IPS-NIHi11 (cell line): ENCODE measurements at regions not wholly inside any gene's neighbourhood (a gene's known extent, or its start where the extent isn't known, plus 50 kb on each side); places are given as distances from the start of the nearest gene placed in this dataset.

Source experiments
- DNase-seq: peaks from one replicate; pipeline ENCODE4 v3.0.0; 2012; ENCODE audit warnings: mixed read lengths, low spot score

- DNase-seq, result no peak
Observed at GRCh38 chr17:79396696-79397095, 214.2 kb downstream of the RBFOX3 start.

DNA sequence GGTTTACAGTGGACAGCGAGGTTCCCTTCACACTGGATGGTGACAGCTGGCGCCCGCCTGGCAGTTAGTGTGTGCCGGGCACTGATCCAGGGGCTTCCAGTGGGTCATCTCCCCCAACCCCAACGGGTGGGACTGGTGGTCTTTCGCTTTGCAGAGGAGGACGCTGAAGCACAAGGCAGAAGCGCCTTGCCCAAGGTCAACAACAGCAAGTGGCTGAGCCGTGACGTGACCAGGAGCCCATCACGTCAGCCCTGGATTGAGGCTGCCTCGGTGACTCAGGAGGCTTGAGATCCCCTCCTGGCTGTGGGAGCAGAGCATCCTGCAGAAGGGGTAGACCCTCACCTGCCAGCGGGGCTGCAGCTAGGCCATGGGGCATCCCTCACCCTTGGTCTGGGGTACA lies 215.3 kb downstream of the RBFOX3 start:
- DNase-seq, result no peak

DNA sequence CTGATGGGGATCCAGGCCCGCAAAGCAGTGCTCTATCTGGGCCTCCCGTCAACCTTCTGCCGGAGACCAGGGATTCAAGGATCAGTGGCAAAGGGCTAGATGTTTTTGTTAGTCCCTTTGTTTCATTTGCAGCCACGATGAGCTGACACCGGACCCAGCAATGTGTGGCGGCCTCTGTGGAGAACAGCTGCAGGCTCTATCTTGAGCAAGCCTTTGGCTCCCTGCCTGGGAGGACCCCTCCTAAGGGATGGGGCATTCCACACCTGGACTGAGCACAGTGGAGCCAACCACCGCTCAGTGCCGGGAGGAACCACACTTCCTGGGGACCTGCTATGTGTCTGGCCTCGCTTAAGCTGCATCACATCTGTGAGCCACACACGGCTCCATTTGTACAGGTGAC lies 215.8 kb downstream of the RBFOX3 start:
- no peak for DNase-seq

DNA sequence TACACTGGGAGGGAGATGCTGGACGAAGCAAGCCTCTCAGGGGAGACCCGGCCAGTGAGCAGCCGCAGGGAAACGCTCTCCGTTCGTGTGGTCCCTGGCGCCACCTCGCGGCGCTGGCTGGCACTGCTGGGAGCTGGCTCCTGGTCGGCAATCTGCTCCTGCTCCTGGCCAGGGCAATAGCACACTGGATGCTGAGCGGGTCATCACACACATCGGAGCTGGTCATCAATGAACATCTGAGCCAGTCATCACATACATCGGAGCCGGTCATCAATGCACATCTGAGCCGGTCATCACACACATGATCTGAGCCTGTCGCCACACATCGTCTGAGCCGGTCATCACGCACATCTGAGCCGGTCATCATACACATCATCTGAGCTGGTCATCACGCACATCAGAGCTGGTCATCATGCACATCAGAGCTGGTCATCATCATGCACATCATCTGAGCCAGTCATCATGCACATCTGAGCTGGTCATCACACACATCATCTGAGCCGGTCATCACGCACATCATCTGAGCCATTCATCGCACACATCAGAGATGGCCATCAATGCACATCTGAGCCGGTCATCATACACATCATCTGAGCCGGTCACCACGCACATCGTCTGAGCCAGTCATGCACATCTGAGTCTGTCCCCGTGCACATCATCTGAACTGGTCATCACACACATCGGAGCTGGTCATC lies 217.3 kb downstream of the RBFOX3 start:
- peak; percentile 95 for DNase-seq

- no peak for DNase-seq
Observed at GRCh38 chr17:79392598-79392997, 218.3 kb downstream of the RBFOX3 start.

GRCh38 chr17:79391376-79392233 lies 219.2 kb downstream of the RBFOX3 start:
- DNase-seq, result peak; percentile 90

DNA sequence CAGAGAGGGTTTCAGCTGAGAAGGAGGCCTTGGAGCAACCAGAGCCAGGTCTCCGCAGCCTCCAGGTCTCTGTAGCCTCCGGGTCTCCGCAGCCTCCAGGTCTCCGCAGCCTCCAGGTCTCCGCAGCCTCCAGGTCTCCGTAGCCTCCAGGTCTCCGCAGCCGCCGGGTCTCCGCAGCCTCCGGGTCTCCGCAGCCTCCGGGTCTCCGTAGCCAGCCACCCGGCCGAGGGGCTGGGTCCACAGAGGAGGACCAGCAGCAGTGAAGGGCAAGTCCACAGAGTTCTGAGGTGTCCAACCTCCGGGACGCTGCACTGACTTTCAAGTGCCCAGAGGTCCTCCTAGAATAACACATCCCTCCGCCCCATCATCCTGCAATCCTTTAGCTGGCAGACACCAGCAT lies 221.0 kb downstream of the RBFOX3 start:
- no peak for DNase-seq

DNA sequence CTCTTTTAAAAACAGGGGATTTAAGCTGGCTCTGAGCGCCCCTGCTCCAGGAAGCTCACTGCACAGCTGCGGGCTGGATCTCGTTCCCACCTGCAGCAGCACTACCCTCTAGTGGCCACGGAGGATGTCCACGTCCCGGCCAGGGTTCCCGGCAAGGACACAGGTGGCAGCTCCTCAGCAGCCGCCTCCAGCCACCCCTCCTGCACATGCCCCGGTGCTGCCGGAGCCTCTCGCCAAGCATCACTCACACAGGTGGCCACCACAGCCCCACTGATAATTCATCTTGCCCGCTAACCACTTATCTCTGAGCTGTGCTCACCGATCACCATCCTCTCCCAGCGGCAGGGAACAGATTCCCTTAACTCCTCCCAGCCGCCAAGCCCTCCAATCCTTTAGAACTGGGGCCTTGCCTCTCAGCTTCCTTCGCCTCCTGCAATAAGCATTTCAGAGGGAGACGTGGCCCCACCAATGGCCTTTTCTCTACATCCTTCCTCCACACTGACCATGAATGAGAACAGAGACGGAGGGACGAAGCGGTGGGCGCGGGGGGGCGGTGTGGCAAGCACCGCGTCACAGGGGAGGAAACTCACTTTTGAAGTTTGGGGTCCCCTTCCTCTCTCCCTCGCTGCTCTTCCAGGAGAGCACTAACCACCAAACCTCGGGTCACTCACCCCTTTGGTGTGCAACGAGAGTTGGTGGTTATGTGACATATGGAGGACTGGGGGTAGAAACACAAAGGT lies 222.1 kb downstream of the RBFOX3 start:
- peak; percentile 90 for DNase-seq

DNA sequence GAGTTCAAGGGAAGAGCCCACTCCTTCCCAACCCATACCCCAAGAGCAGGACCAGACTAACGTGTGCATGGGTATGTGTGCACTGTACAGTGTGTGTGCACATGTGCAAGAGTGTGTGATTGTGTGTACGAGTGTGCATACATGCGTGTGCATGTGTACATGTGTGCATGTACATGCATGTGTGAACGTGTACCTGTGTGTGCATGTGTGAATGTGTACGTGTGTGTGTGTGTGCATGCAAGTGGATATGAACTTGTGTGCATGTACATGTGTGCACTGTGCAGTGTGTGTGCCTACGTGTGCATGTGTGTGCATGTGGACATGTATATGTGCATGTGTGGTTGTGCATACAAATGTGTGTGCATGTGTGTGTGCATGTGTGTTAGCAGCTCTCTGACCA lies 223.1 kb downstream of the RBFOX3 start:
- DNase-seq, result no peak

- no peak for DNase-seq
Observed at GRCh38 chr17:79385962-79386563, 224.8 kb downstream of the RBFOX3 start.

GRCh38 chr17:79382313-79382712 lies 228.5 kb downstream of the RBFOX3 start:
- no peak for DNase-seq

GRCh38 chr17:79379700-79380445 lies 231.0 kb downstream of the RBFOX3 start:
- DNase-seq, result no peak

DNA sequence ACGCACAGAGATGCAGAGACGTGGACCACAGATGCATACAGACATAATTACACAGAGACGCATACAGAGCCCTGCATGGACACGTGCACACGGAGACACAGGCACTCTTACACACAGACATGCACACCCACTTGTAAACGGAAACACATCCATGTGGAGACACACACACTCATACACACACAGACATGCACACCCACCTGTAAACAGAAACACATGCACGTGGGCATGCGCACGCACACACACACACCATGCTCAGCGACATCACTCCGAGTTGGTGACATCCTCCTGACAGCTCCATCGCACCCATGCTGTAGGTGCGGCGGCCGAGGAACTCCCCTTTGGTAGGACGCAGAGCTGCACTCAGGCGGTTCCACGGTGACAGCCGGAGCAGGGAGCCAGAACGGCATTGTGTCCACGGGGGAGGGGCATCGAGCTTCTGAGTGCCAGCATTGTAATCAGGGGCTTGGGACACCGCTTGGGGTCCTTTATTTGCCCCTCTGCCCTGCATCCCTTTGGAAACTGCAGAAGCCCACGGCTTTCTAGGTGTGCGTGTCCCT lies 233.5 kb downstream of the RBFOX3 start:
- DNase-seq, result no peak

GRCh38 chr17:79374807-79375206 lies 236.0 kb downstream of the RBFOX3 start:
- DNase-seq, result no peak

DNA sequence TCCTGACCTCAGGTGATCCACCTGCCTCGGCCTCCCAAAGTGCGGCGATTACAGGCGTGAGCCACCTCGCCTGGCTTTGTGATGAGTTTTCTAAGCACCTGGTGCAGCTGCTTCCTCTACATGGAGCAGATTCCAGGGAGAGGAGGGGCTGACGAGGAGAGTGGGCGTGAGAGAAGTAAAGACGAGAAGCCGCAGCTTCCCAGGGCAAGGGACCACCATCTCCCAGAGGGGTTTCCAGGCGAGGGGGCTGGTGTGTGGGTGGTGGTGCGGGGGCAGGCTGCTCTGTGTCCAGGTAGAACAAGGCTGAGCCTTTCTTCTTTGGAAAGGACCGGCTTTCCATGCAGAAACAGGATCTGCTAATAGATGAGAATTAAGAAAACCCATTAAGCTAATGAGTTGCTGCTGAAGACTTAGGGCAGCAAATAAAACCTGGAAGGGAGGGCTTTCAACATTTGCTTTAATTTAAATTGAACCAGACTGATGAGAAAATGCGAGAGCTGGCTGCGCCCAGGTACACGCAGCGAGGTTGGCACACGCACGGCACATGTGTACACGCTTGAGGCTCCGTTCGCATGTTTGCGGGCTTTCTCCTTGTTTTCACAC lies 236.7 kb downstream of the RBFOX3 start:
- DNase-seq, result peak; percentile 59

GRCh38 chr17:79372470-79373238 lies 238.2 kb downstream of the RBFOX3 start:
- DNase-seq, result no peak

DNA sequence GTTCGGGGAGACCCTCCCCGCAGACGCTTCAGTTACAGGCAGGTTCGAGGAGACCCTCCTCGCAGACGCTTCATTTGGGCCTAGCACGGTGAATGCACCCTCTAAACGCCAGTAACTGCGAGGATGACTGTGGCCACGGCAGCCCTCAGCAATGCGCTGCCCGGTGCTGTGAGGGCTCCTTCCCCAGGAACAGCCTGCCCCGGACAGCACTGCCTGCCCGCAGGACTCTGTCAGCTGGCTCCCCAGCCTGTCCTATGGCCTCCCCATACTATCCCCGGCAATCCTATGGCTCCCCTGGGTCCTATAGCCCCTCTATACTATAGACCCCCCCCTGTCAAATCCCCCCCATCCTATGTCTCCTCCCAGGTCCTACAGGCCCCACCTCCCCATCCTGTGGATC lies 238.9 kb downstream of the RBFOX3 start:
- no peak for DNase-seq

- no peak for DNase-seq
Observed at GRCh38 chr17:79370594-79370993, 240.3 kb downstream of the RBFOX3 start.

DNA sequence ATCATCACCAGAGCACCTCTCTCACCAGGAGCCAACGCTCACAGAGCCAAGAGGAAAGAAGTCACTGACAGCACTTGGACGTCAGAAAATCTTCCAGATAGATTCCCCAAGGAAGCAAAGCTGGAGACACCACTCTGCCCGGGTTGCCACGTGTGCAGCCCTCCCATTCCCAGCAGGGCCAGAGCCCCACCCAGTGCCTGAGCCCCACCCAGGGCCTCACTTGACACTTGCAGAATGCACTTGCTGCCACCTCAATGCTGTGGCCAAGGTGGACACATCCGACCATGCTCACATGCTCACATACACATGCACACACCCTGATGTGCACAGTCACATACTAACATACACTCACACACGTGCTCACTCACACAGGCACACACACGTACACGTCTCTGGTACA lies 240.7 kb downstream of the RBFOX3 start:
- no peak for DNase-seq

DNA sequence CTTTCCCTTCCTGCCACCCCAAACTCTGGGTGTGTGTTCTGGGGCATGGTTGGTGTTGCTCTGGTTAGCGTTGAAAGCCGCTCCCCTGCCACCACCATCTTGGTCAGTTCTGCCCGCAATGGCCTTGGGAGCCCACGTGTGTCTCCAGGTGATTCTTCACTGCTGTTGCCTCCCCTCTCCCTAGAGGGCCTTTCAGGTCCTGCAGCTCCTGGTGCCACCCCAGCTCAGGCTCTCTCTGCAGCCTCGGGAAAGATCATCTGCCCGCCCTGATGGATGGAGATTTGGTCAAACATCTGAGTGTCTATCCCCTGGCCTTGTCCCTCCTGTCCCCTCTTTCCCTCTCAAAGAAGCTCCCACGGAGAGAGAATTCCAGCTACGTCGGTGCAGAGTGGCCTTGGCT lies 241.3 kb downstream of the RBFOX3 start:
- DNase-seq, result no peak
